A549 (cell line): ENCODE measurements at regions not wholly inside any gene's neighbourhood (a gene's known extent, or its start where the extent isn't known, plus 50 kb on each side); places are given as distances from the start of the nearest gene placed in this dataset.
"Not testable (repeated sequence)": the region's sequence is repeated elsewhere in the genome, so short reads cannot be mapped to it uniquely, and the experiment has no call there.

Experiments used
- ATAC-seq, 2 experiments: fragments of 200-7000 bp in 1 of 2; fragments of >200 bp in 1 of 2; cut with Nextera tagmentation in 1 of 2; cut with Tn5 transposase in 1 of 2; 3 replicates each; pipeline versions ENCODE4 v1.8.0 to v1.9.1; 2018 to 2020; ENCODE audit warnings: mild to moderate bottlenecking in 1 of 2, moderate library complexity in 1 of 2
- CTCF ChIA-PET: fragments of 300-600 bp; sonication (Branson Sonifier 250); formaldehyde crosslinking; extraction: SDS; loops from one replicate; lab custom pipeline; 2021; ENCODE audit warnings: antibody characterized with exemption, inconsistent platforms; lab: Yijun Ruan, JAX
- POLR2A ChIA-PET: fragments of 350-600 bp; formaldehyde crosslinking; extraction: SDS; loops from one replicate; lab custom pipeline; 2021; ENCODE audit warnings: antibody characterized with exemption, inconsistent platforms; lab: Yijun Ruan, JAX
- DNase-seq, 2 experiments: peaks; one replicate each; pipeline versions ENCODE4 v3.0.0 to v3.0.0-alpha.2; 2011 to 2016; ENCODE audit warnings: low read depth in 1 of 2, low spot score in 1 of 2
- FAIRE-seq: peaks from 2 replicates; lab custom pipeline; 2011; peaks lifted over from hg19 to GRCh38; lab: Jason Lieb, UNC
- H3K27ac ChIP-seq, 2 experiments: fragments of >200 bp; sonication (Bioruptor Twin); formaldehyde crosslinking; 3 replicates each; pipeline ENCODE4 v1.5.1; 2016 to 2017
- H3K4me1 ChIP-seq: fragments of >200 bp; sonication (Bioruptor Twin); formaldehyde crosslinking; 3 replicates; pipeline ENCODE4 v1.6.1; 2016
- H3K4me2 ChIP-seq: fragments of >200 bp; sonication (Bioruptor Twin); formaldehyde crosslinking; 3 replicates; pipeline ENCODE4 v1.6.1; 2016
- H3K4me3 ChIP-seq: fragments of >200 bp; sonication (Bioruptor Twin); formaldehyde crosslinking; 3 replicates; pipeline ENCODE4 v1.5.1; 2016
- H3K9me3 ChIP-seq: fragments of >200 bp; sonication (Bioruptor Twin); formaldehyde crosslinking; 3 replicates; pipeline ENCODE4 v1.6.1; 2016
- CBX2 ChIP-seq: fragments of 200-600 bp; sonication (generic); IDR thresholded peaks from 2 replicates; pipeline ENCODE4 v1.6.1; 2016; ENCODE audit warnings: low read depth, mild to moderate bottlenecking, borderline replicate concordance
- CBX8 ChIP-seq: fragments of 200-600 bp; sonication (generic); IDR thresholded peaks from 2 replicates; pipeline ENCODE4 v1.6.1; 2016
- EHF ChIP-seq: fragments of 250-450 bp; sonication (Bioruptor Pico); IDR thresholded peaks from 2 replicates; pipeline ENCODE4 v1.5.0; 2020; ENCODE audit warnings: mild to moderate bottlenecking
- EHMT2 ChIP-seq: fragments of 200-600 bp; sonication (generic); IDR thresholded peaks from 2 replicates; pipeline ENCODE4 v1.6.1; 2016; ENCODE audit warnings: antibody characterized with exemption, low read depth, mild to moderate bottlenecking, moderate library complexity
- FOSB ChIP-seq: fragments of 250-450 bp; sonication (Bioruptor Pico); IDR thresholded peaks from 2 replicates; pipeline ENCODE4 v1.5.0; 2020; ENCODE audit warnings: mild to moderate bottlenecking, moderate library complexity
- HDAC2 ChIP-seq: fragments of 200-600 bp; sonication (generic); IDR thresholded peaks from 2 replicates; pipeline ENCODE4 v1.6.1; 2016
- HOXB13 ChIP-seq: fragments of 250-450 bp; sonication (Bioruptor Pico); IDR thresholded peaks from 2 replicates; pipeline ENCODE4 v1.5.0; 2020; ENCODE audit warnings: low read depth, mild to moderate bottlenecking, moderate library complexity
- HOXB5 ChIP-seq: fragments of 250-450 bp; sonication (Bioruptor Pico); IDR thresholded peaks from 2 replicates; pipeline ENCODE4 v1.5.0; 2020; ENCODE audit warnings: mild to moderate bottlenecking, moderate library complexity
- MAFK ChIP-seq: fragments of 450-650 bp; IDR thresholded peaks from 2 replicates; pipeline ENCODE4 v1.6.1; 2014; ENCODE audit not compliant: partially characterized antibody
- MAX ChIP-seq: IDR thresholded peaks from 2 replicates; pipeline ENCODE4 v1.6.1; 2012
- MAZ ChIP-seq: fragments of 150-350 bp; IDR thresholded peaks from 2 replicates; pipeline ENCODE4 v1.6.1; 2014; ENCODE audit warnings: antibody characterized with exemption, low read depth, low read length, borderline replicate concordance
- MYC ChIP-seq: IDR thresholded peaks from 2 replicates; pipeline ENCODE4 v1.6.1; 2012; ENCODE audit warnings: mild to moderate bottlenecking, inconsistent platforms, low read length, improper control_type of control experiment, borderline replicate concordance
- NR3C1 ChIP-seq: fragments of >200 bp; sonication (Bioruptor Twin); formaldehyde crosslinking; IDR thresholded peaks from 3 replicates; pipeline ENCODE4 v1.6.1; 2017
- PBX3 ChIP-seq: IDR thresholded peaks from 2 replicates; pipeline ENCODE4 v1.6.1; 2012
- PHF8 ChIP-seq: fragments of 200-600 bp; sonication (generic); IDR thresholded peaks from 2 replicates; pipeline ENCODE4 v1.6.1; 2016; ENCODE audit warnings: low read depth, mild to moderate bottlenecking, antibody characterized with exemption, moderate library complexity, borderline replicate concordance
- POLR2A ChIP-seq: IDR thresholded peaks from 2 replicates; pipeline ENCODE4 v1.6.1; 2012; ENCODE audit warnings: mild to moderate bottlenecking, low read length
- POLR2AphosphoS2 ChIP-seq: conservative IDR thresholded peaks from 2 replicates; pipeline ENCODE4 v1.6.1; 2012; ENCODE audit warnings: low read length, improper control_type of control experiment, inconsistent platforms
- RARB ChIP-seq: fragments of 250-450 bp; sonication (Bioruptor Pico); IDR thresholded peaks from 2 replicates; pipeline ENCODE4 v1.8.0; 2021; ENCODE audit warnings: mild to moderate bottlenecking, moderate library complexity
- RFX5 ChIP-seq: fragments of 450-650 bp; IDR thresholded peaks from 2 replicates; pipeline ENCODE4 v1.7.1; 2014; ENCODE audit warnings: antibody characterized with exemption, mild to moderate bottlenecking, moderate library complexity
- TFCP2L1 ChIP-seq: fragments of 250-450 bp; sonication (Bioruptor Pico); IDR thresholded peaks from 2 replicates; pipeline ENCODE4 v1.5.0; 2021; ENCODE audit warnings: mild to moderate bottlenecking
- TP53 ChIP-seq: fragments of 250-450 bp; sonication (Bioruptor Pico); IDR thresholded peaks from 2 replicates; pipeline ENCODE4 v1.5.0; 2021; ENCODE audit warnings: mild to moderate bottlenecking, moderate library complexity
- WGBS: methylation state at CpG from one replicate; pipeline ENCODE4 v1.1.6; 2017; ENCODE audit errors: missing lambda C conversion rate; 5-methylcytosine and 5-hydroxymethylcytosine counted together
- TF ChIP-seq, protein P1 (sequence below): fragments of 450-650 bp; IDR thresholded peaks from 2 replicates; pipeline ENCODE4 v1.6.1; 2014; ENCODE audit warnings: antibody characterized with exemption

DNA sequence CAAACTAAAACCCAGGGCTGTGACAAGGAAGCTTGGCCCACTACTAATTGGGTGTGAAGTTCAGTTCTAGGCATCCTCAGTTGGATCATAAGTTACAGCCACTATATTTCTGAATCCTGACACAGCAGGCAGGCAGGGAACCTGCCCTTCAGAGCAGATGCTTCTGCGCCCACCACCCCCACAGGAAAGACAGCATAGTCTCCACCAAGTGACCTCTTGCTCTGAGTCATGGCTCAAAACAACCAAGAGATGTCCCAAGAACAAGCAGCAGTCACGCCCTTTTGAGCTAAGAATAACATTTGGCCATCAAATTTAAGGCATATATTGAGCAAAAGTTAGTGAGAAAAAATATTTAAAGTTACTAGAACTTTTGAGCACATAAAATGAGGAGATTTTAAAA lies 170.7 kb upstream of the SMARCAD1 start:
- WGBS, result 4% methylated on average over 2 of the region's 2 CpGs
- TF ChIP-seq POLR2A, result no peak
- TF ChIP-seq EHMT2, result no peak
- no peak for TF ChIP-seq PBX3
- no peak for TF ChIP-seq HOXB13 (CRISPR knock-in tag)
- TF ChIP-seq RARB, result no peak
- TF ChIP-seq MAX, result no peak
- TF ChIP-seq, all 56 proteins: peak for 0
- DNase-seq (no peak), FAIRE-seq (no peak), ATAC-seq (no peak)
- H3K4me3 ChIP-seq, result no peak overlapping the region
- H3K27ac ChIP-seq, result no peak overlapping the region
- POLR2A ChIA-PET, result no interaction called here
- CTCF ChIA-PET, result interaction anchor here (0.6 kb wide), 2 partner anchors 148 to 1525 kb away, joined by 3 to 5 read pairs; no protein-coding TSS in a partner anchor
- H3K4me2 ChIP-seq, result no peak overlapping the region
- H3K9me3 ChIP-seq, result no peaks in the 10 kb centered on the region
- no peaks in the 10 kb centered on the region for H3K4me1 ChIP-seq

GRCh38 chr4:94038195-94038594 lies 169.5 kb upstream of the SMARCAD1 start:
- no peak for FAIRE-seq
- H3K4me1 ChIP-seq, result no peaks in the 10 kb centered on the region
- POLR2A ChIA-PET, result no interaction called here
- CTCF ChIA-PET, result no interaction called here
- WGBS, result 41% methylated on average over 3 of the region's 3 CpGs
- ATAC-seq, result no peak
- no peak overlapping the region for H3K4me2 ChIP-seq
- no peak overlapping the region for H3K4me3 ChIP-seq
- H3K9me3 ChIP-seq, result no peaks in the 10 kb centered on the region
- no peak overlapping the region for H3K27ac ChIP-seq
- DNase-seq, result no peak
- TF ChIP-seq MAFK (no peak), POLR2AphosphoS2 (no peak), PHF8 (no peak), MAZ (no peak), HOXB5 (CRISPR knock-in tag) (no peak), CBX2 (no peak), MYC (no peak), TP53 (CRISPR knock-in tag) (no peak)
- TF ChIP-seq, protein P1, sequence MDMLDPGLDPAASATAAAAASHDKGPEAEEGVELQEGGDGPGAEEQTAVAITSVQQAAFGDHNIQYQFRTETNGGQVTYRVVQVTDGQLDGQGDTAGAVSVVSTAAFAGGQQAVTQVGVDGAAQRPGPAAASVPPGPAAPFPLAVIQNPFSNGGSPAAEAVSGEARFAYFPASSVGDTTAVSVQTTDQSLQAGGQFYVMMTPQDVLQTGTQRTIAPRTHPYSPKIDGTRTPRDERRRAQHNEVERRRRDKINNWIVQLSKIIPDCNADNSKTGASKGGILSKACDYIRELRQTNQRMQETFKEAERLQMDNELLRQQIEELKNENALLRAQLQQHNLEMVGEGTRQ, result no peak

- Histone ChIP-seq H3K4me3 (no peak overlapping the region), H3K27ac (no peak overlapping the region), H3K4me1 (no peaks in the 10 kb centered on the region), H3K4me2 (no peak overlapping the region), H3K9me3 (no peaks in the 10 kb centered on the region)
- TF ChIP-seq HDAC2, result no peak
- no peak for TF ChIP-seq TFCP2L1
- TF ChIP-seq RFX5, result no peak
- TF ChIP-seq NR3C1, result no peak
- TF ChIP-seq TP53 (CRISPR knock-in tag), result no peak
- TF ChIP-seq HOXB5 (CRISPR knock-in tag), result no peak
- no peak for TF ChIP-seq CBX8
- no peak for TF ChIP-seq FOSB (CRISPR knock-in tag)
- TF ChIP-seq EHF, result no peak
- TF ChIP-seq CBX2, result no peak
- TF ChIP-seq MYC, result no peak
- no peak for ATAC-seq
- DNase-seq, result no peak
- FAIRE-seq, result no peak
- WGBS, result 33% methylated on average over 4 of the region's 4 CpGs
- CTCF ChIA-PET, result no interaction called here
- POLR2A ChIA-PET, result no interaction called here
Observed at GRCh38 chr4:94039226-94039625, 168.4 kb upstream of the SMARCAD1 start.

GRCh38 chr4:94044471-94044870 lies 163.2 kb upstream of the SMARCAD1 start:
- H3K4me2 ChIP-seq, FAIRE-seq, H3K9me3 ChIP-seq, H3K4me3 ChIP-seq, CTCF ChIA-PET, DNase-seq, ATAC-seq, H3K27ac ChIP-seq, POLR2A ChIA-PET, H3K4me1 ChIP-seq: not testable (repeated sequence)
- 40% methylated on average over 12 of the region's 14 CpGs for WGBS
